Sigmoid colon (tissue), 4 donors: ENCODE measurements at regions not wholly inside any gene's neighbourhood (a gene's known extent, or its start where the extent isn't known, plus 50 kb on each side); places are given as distances from the start of the nearest gene placed in this dataset.

ENCODE experiments used
- CTCF ChIP-seq, 4 experiments: fragments of 450-650 bp in 3 of 4; fragments of 200-600 bp in 1 of 4; IDR thresholded peaks; one replicate each; pipeline ENCODE4 v1.5.1; 2016 to 2019; ENCODE audit warnings: antibody characterized with exemption in 4 of 4, mild to moderate bottlenecking in 3 of 4, moderate library complexity in 2 of 4
- EP300 ChIP-seq, 4 donors: sonication (generic); formaldehyde crosslinking; IDR thresholded peaks; one replicate each; pipeline ENCODE4 v1.6.1; 2017; ENCODE audit warnings: antibody characterized with exemption in 4 of 4
- POLR2A ChIP-seq, 2 donors: fragments of 450-650 bp; IDR thresholded peaks; one replicate each; pipeline ENCODE4 v1.6.1; 2016; ENCODE audit warnings: antibody characterized with exemption in 2 of 2, mild to moderate bottlenecking in 2 of 2, moderate library complexity in 2 of 2
- POLR2AphosphoS5 ChIP-seq, 4 donors: sonication (generic); formaldehyde crosslinking; IDR thresholded peaks; one replicate each; pipeline ENCODE4 v1.6.1; 2017; ENCODE audit warnings: antibody characterized with exemption in 4 of 4

- TF ChIP-seq POLR2A (IDR thresholded peaks at IDR 0.05) = no peak
- TF ChIP-seq POLR2AphosphoS5 (IDR thresholded peaks at IDR 0.05) = no peak
- no peak for TF ChIP-seq EP300 (IDR thresholded peaks at IDR 0.05)
- no peak for TF ChIP-seq CTCF (IDR thresholded peaks at IDR 0.05)
These were observed 255.5 kb downstream of the CAAP1 start for GRCh38 chr9:26637101-26637500.
